ENCODE measurements at regions not wholly inside any gene's neighbourhood (a gene's known extent, or its start where the extent isn't known, plus 50 kb on each side); places are given as distances from the start of the nearest gene placed in this dataset.

- TF ChIP-seq CTCF (IDR thresholded peaks at IDR 0.05; ENCODE audit: low read depth, low read length, missing input control) (no peak), RAD21 (IDR thresholded peaks at IDR 0.05) (no peak), REST (IDR thresholded peaks at IDR 0.05) (no peak), FOXA1 (IDR thresholded peaks at IDR 0.05) (no peak), ZBTB33 (IDR thresholded peaks at IDR 0.05) (no peak), GABPA (IDR thresholded peaks at IDR 0.05 in 1 of 2, conservative IDR thresholded peaks at IDR 0.05 in 1 of 2) (no peak), MAX (IDR thresholded peaks at IDR 0.05) (no peak), YY1 (IDR thresholded peaks at IDR 0.05) (no peak), JUND (IDR thresholded peaks at IDR 0.05) (no peak), ATF3 (IDR thresholded peaks at IDR 0.05) (no peak), EGR1 (IDR thresholded peaks at IDR 0.05; ENCODE audit: low read depth in 2 of 2) (no peak), TAF1 (conservative IDR thresholded peaks at IDR 0.05) (no peak), SP1 (IDR thresholded peaks at IDR 0.05) (no peak), RXRA (IDR thresholded peaks at IDR 0.05) (no peak)
Observed at GRCh38 chr16:86895606-86896005, 317.3 kb downstream of the FOXL1 start.

Data from liver (tissue), 3 donors.